Urothelium cell line (cell line): ENCODE measurements at regions not wholly inside any gene's neighbourhood (a gene's known extent, or its start where the extent isn't known, plus 50 kb on each side); places are given as distances from the start of the nearest gene placed in this dataset.
"Not testable (repeated sequence)": the region's sequence is repeated elsewhere in the genome, so short reads cannot be mapped to it uniquely, and the experiment has no call there.

Source experiments
- DNase-seq: peaks from one replicate; pipeline ENCODE4 v3.0.0; 2011; ENCODE audit warnings: low spot score, mixed read lengths
- FAIRE-seq: peaks from 2 replicates; lab custom pipeline; 2011; peaks lifted over from hg19 to GRCh38; lab: Jason Lieb, UNC

GRCh38 chr18:104264-104663 is 54.1 kb upstream of the USP14 start:
- FAIRE-seq, DNase-seq: not testable (repeated sequence)

- FAIRE-seq: peak; percentile 91
- DNase-seq: not testable (repeated sequence)
Measured at GRCh38 chr18:105161-106053, 53.0 kb upstream of the USP14 start.

GRCh38 chr18:106054-106851 is 52.1 kb upstream of the USP14 start:
- not testable (repeated sequence) for DNase-seq, FAIRE-seq

- FAIRE-seq, DNase-seq: not testable (repeated sequence)
Measured at GRCh38 chr18:106868-107384, 51.4 kb upstream of the USP14 start.

GRCh38 chr18:107464-107863 is 50.9 kb upstream of the USP14 start:
- FAIRE-seq, DNase-seq: not testable (repeated sequence)

- DNase-seq, FAIRE-seq: not testable (repeated sequence)
Measured at GRCh38 chr18:107947-108664, 50.3 kb upstream of the USP14 start.
